Nephron (organoid): ENCODE measurements at regions not wholly inside any gene's neighbourhood (a gene's known extent, or its start where the extent isn't known, plus 50 kb on each side); places are given as distances from the start of the nearest gene placed in this dataset.
"Not testable (repeated sequence)": the region's sequence is repeated elsewhere in the genome, so short reads cannot be mapped to it uniquely, and the experiment has no call there.

Experiments used
- H3K27ac Mint-ChIP-seq, 3 experiments: 2 replicates each; pipeline ENCODE4 v1.8.0; 2020; ENCODE audit warnings: mixed read lengths in 3 of 3, mild to moderate bottlenecking in 2 of 3, moderate library complexity in 1 of 3
- H3K27me3 Mint-ChIP-seq: 2 replicates; pipeline ENCODE4 v1.8.0; 2021; ENCODE audit warnings: low read depth, mild to moderate bottlenecking, moderate library complexity, mixed read lengths
- H3K36me3 Mint-ChIP-seq: 2 replicates; pipeline ENCODE4 v1.8.0; 2020; ENCODE audit warnings: low read depth, mixed read lengths
- H3K4me1 Mint-ChIP-seq: 2 replicates; pipeline ENCODE4 v1.8.0; 2020; ENCODE audit warnings: mixed read lengths
- H3K4me3 Mint-ChIP-seq, 3 experiments: 2 replicates each; pipeline ENCODE4 v1.8.0; 2020; ENCODE audit warnings: mild to moderate bottlenecking in 3 of 3, mixed read lengths in 3 of 3, moderate library complexity in 2 of 3
- H3K9me3 Mint-ChIP-seq: 2 replicates; pipeline ENCODE4 v1.8.0; 2020; ENCODE audit warnings: mixed read lengths
- TF ChIP-seq, protein P1 (sequence below), 3 experiments: fragments of 200-600 bp; sonication (generic); IDR thresholded peaks; one replicate each; pipeline ENCODE4 v1.5.0; 2021; ENCODE audit warnings: antibody characterized with exemption in 3 of 3; ENCODE audit not compliant: unreplicated experiment in 3 of 3

DNA sequence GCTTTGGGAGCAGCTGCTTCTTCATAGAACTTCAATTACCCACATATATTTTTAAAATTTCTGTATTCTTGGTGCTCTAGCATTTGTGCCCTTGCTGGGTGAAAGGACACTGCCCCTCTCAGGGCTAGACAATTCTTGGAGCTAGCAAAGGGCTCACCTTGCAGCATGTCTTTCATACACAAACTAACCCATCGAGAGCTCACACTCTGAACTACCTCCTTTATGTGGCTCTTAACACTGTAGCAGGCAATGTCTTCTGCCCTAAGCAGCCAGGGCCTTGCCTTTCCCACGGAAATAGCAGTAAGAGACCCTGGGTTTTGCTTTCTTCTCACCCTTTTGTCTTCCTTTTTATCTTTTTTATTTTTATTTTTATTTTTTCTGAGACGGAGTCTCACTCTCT, 234.0 kb downstream of the ACTR3 start:
- Mint-ChIP-seq H3K27ac (no peak overlapping the region), H3K27me3 (peaks cover 3% of the 10 kb centered on the region), H3K4me3 (no peak overlapping the region), H3K4me1 (peaks cover 3% of the 10 kb centered on the region), H3K9me3 (no peaks in the 10 kb centered on the region), H3K36me3 (no peaks in the 10 kb centered on the region)
- TF ChIP-seq, protein P1, sequence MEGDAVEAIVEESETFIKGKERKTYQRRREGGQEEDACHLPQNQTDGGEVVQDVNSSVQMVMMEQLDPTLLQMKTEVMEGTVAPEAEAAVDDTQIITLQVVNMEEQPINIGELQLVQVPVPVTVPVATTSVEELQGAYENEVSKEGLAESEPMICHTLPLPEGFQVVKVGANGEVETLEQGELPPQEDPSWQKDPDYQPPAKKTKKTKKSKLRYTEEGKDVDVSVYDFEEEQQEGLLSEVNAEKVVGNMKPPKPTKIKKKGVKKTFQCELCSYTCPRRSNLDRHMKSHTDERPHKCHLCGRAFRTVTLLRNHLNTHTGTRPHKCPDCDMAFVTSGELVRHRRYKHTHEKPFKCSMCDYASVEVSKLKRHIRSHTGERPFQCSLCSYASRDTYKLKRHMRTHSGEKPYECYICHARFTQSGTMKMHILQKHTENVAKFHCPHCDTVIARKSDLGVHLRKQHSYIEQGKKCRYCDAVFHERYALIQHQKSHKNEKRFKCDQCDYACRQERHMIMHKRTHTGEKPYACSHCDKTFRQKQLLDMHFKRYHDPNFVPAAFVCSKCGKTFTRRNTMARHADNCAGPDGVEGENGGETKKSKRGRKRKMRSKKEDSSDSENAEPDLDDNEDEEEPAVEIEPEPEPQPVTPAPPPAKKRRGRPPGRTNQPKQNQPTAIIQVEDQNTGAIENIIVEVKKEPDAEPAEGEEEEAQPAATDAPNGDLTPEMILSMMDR (IDR thresholded peaks at IDR 0.05; ENCODE audit: unreplicated experiment in 3 of 3) = no peak

GRCh38 chr2:114127372-114127771, 237.5 kb downstream of the ACTR3 start:
- H3K27me3 Mint-ChIP-seq = peaks cover 8% of the 10 kb centered on the region
- no peak overlapping the region for H3K4me3 Mint-ChIP-seq
- no peaks in the 10 kb centered on the region for H3K36me3 Mint-ChIP-seq
- no peak overlapping the region for H3K27ac Mint-ChIP-seq
- H3K9me3 Mint-ChIP-seq = no peaks in the 10 kb centered on the region
- TF ChIP-seq, protein P1 (IDR thresholded peaks at IDR 0.05; ENCODE audit: unreplicated experiment in 3 of 3) = no peak
- peaks cover 3% of the 10 kb centered on the region for H3K4me1 Mint-ChIP-seq

DNA sequence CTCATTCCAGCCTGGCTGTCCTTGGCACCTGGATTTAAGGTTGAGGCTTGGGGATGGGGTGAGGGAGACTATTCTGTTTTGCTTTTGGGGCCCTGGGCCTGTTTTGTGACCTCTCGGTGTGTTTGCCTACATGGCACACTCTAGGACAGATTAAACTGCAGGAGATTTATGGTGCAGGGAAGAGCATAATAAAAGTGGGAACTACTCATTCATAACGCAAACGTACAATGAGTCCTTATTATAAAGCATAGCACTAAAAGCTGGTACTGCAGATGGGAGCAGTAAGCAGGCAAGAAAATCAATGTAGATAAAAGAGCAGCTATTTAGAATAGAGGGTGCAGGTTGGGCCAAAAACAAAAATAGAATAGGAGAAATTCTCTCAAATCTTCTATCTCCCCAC, 238.4 kb downstream of the ACTR3 start:
- Mint-ChIP-seq H3K4me3 (no peak overlapping the region), H3K27ac (no peak overlapping the region), H3K4me1 (peaks cover 3% of the 10 kb centered on the region), H3K27me3 (peaks cover 8% of the 10 kb centered on the region), H3K9me3 (no peaks in the 10 kb centered on the region), H3K36me3 (no peaks in the 10 kb centered on the region)
- TF ChIP-seq, protein P1 (IDR thresholded peaks at IDR 0.05; ENCODE audit: unreplicated experiment in 3 of 3) = no peak

DNA sequence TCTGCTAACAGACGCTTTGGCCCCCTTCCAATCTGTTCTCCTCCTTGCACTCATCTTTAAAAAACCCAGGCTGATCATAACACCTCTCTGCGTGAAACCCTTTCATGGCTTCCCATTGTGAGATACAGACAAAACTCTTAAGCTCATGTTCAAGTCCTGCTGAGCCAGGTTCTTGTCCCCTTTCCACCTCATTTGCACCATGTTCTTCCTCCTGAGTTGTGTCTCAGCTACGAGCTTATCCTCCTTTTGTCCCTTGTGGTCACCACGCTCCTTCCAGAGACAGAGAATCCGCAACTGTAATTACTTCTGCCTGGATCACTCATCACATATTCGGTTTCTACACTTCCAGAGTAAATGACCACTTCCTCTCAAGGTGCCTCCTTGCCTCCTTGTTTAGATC, 238.8 kb downstream of the ACTR3 start:
- no peaks in the 10 kb centered on the region for H3K36me3 Mint-ChIP-seq
- no peak overlapping the region for H3K27ac Mint-ChIP-seq
- H3K4me1 Mint-ChIP-seq = no peaks in the 10 kb centered on the region
- H3K4me3 Mint-ChIP-seq = no peak overlapping the region
- peaks cover 5% of the 10 kb centered on the region for H3K27me3 Mint-ChIP-seq
- H3K9me3 Mint-ChIP-seq = no peaks in the 10 kb centered on the region
- TF ChIP-seq, protein P1 (IDR thresholded peaks at IDR 0.05; ENCODE audit: unreplicated experiment in 3 of 3) = no peak

DNA sequence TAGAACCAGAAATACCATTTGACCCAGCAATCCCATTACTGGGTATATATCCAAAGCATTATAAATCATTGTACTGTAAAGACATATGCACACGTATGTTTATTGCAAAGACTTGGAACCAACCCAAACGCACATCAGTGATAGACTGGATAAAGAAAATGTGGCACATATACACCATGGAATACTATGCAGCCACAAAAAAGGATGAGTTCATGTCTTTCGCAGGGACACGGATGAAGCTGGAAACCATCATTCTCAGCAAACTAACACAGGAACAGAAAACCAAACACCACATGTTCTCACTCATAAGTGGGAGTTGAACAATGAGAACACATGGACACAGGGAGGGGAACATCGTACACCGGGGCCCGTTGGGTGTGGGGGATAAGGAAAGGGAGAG, 242.2 kb downstream of the ACTR3 start:
- not testable (repeated sequence) for H3K4me1 Mint-ChIP-seq, H3K27ac Mint-ChIP-seq

DNA sequence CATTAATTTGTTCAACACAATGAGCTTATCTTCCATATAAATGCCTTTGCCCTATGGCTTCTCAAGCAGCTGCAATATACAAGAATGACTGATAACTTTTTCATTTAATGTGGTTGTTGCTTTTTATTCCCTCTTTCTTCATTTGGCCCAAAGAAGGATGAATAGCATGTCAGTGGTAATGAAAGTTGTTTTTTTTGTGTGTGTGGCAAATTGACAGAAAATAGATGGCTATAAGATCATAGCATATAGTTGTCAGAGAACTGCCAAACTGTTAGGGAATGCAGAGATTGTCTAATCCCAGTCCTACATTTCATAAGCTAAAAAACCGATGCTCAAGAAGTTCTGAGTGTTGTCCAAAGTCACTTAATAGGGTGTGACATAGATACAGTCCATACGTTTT, 244.3 kb downstream of the ACTR3 start:
- Mint-ChIP-seq H3K4me3 (no peak overlapping the region), H3K4me1 (no peaks in the 10 kb centered on the region), H3K36me3 (no peaks in the 10 kb centered on the region), H3K27ac (no peak overlapping the region), H3K9me3 (peaks cover 10% of the 10 kb centered on the region), H3K27me3 (peaks cover 10% of the 10 kb centered on the region)
- TF ChIP-seq, protein P1 (IDR thresholded peaks at IDR 0.05; ENCODE audit: unreplicated experiment in 3 of 3) = no peak

More for the DNA sequence above, 242.2 kb downstream of the ACTR3 start:
- H3K36me3 Mint-ChIP-seq, H3K9me3 Mint-ChIP-seq, H3K4me3 Mint-ChIP-seq: not testable (repeated sequence)
- peaks cover 10% of the 10 kb centered on the region for H3K27me3 Mint-ChIP-seq
